ENCODE measurements at regions not wholly inside any gene's neighbourhood (a gene's known extent, or its start where the extent isn't known, plus 50 kb on each side); places are given as distances from the start of the nearest gene placed in this dataset.

- TF ChIP-seq, protein P1, sequence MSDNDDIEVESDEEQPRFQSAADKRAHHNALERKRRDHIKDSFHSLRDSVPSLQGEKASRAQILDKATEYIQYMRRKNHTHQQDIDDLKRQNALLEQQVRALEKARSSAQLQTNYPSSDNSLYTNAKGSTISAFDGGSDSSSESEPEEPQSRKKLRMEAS (IDR thresholded peaks at IDR 0.05; ENCODE audit: low read depth, low read length) = no peak
- TF ChIP-seq MYC (IDR thresholded peaks at IDR 0.05; ENCODE audit: low read depth, low read length) = no peak
- TF ChIP-seq, protein P2, sequence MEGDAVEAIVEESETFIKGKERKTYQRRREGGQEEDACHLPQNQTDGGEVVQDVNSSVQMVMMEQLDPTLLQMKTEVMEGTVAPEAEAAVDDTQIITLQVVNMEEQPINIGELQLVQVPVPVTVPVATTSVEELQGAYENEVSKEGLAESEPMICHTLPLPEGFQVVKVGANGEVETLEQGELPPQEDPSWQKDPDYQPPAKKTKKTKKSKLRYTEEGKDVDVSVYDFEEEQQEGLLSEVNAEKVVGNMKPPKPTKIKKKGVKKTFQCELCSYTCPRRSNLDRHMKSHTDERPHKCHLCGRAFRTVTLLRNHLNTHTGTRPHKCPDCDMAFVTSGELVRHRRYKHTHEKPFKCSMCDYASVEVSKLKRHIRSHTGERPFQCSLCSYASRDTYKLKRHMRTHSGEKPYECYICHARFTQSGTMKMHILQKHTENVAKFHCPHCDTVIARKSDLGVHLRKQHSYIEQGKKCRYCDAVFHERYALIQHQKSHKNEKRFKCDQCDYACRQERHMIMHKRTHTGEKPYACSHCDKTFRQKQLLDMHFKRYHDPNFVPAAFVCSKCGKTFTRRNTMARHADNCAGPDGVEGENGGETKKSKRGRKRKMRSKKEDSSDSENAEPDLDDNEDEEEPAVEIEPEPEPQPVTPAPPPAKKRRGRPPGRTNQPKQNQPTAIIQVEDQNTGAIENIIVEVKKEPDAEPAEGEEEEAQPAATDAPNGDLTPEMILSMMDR (IDR thresholded peaks at IDR 0.05; ENCODE audit: low read depth, low read length) = no peak
- no peak for TF ChIP-seq POLR2A (IDR thresholded peaks at IDR 0.05; ENCODE audit: extremely low read depth, insufficient read length)
- no peak overlapping the region for H3K4me3 ChIP-seq (ENCODE audit: low read depth, low read length)
- no peak for DNase-seq (ENCODE audit: low read depth)
Observed at GRCh38 chr15:85891470-85891869, 96.7 kb upstream of the KLHL25 start.

DNA sequence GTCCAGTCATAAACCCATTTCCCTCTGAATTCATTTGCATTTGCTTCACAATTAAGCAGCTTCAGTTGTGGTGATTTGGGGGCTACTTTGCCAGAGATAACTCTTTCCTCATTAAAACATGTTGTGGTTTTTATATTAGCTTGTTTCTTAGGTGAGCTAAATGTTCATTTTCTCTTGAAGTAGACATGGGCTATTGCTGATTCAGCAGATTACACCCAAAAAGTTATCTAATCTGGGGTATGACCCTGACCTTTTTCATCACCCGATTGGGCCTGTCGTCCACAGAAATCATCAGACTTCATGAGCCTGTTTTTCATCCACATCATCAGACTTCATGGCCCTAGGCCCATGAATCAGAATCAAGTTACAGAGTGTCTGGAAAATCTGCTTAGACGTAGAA is 97.5 kb upstream of the KLHL25 start:
- DNase-seq (ENCODE audit: low read depth) = no peak
- no peak overlapping the region for H3K4me3 ChIP-seq (ENCODE audit: low read depth, low read length)
- TF ChIP-seq, protein P2 (IDR thresholded peaks at IDR 0.05; ENCODE audit: low read depth, low read length) = no peak
- no peak for TF ChIP-seq MYC (IDR thresholded peaks at IDR 0.05; ENCODE audit: low read depth, low read length)
- TF ChIP-seq POLR2A (IDR thresholded peaks at IDR 0.05; ENCODE audit: extremely low read depth, insufficient read length) = no peak
- TF ChIP-seq, protein P1 (IDR thresholded peaks at IDR 0.05; ENCODE audit: low read depth, low read length) = no peak

- peak; percentile 33 for DNase-seq (ENCODE audit: low read depth)
- H3K4me3 ChIP-seq (ENCODE audit: low read depth, low read length) = no peak overlapping the region
- TF ChIP-seq MYC (IDR thresholded peaks at IDR 0.05; ENCODE audit: low read depth, low read length) (no peak), POLR2A (IDR thresholded peaks at IDR 0.05; ENCODE audit: extremely low read depth, insufficient read length) (no peak)
- TF ChIP-seq, protein P2 (IDR thresholded peaks at IDR 0.05; ENCODE audit: low read depth, low read length) = no peak
- TF ChIP-seq, protein P1 (IDR thresholded peaks at IDR 0.05; ENCODE audit: low read depth, low read length) = no peak
Observed at GRCh38 chr15:85897207-85897894, 102.6 kb upstream of the KLHL25 start.

DNA sequence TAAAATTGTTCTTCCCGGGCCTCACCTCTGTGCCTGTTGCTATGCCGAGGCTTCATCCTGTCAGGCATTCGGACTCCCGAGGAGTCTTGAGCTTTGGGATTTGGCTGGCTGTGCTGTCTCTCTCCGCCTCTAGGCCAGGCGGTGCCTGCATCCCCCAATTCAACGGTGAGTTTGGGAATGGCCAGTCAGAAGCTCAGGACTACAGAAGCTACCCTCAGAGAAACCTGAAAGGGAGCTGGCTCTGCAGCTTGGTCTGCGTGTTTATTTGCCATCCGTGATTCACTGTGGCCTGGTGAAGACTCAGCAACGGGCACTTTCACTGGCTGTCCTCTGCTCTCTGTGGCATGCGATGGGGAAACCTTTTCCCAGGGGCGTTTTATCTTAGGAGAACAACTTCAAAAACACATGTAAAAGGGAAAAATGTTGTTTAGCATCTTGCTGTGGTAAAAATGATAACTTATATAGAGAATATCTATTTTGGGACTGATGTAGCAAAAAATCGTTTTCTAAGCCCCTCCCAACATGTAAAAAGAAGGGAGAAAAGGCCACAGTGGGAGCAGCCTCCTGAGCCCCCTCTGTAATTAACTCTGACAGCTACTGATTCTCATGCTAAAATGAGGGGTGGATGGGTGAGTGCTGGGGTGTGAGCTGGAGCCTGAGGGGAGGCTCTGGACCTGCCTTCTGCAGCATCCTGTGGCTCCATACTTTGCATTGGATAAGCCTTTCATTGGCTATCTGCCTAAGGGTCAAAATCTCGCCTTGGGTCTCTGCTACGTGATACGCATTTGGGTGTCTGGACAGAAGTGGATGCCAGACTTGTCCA is 103.4 kb upstream of the KLHL25 start:
- TF ChIP-seq POLR2A (IDR thresholded peaks at IDR 0.05; ENCODE audit: extremely low read depth, insufficient read length) = no peak
- no peak for TF ChIP-seq MYC (IDR thresholded peaks at IDR 0.05; ENCODE audit: low read depth, low read length)
- TF ChIP-seq, protein P2 (IDR thresholded peaks at IDR 0.05; ENCODE audit: low read depth, low read length) = no peak
- TF ChIP-seq, protein P1 (IDR thresholded peaks at IDR 0.05; ENCODE audit: low read depth, low read length) = no peak
- DNase-seq (ENCODE audit: low read depth) = no peak
- no peak overlapping the region for H3K4me3 ChIP-seq (ENCODE audit: low read depth, low read length)

DNA sequence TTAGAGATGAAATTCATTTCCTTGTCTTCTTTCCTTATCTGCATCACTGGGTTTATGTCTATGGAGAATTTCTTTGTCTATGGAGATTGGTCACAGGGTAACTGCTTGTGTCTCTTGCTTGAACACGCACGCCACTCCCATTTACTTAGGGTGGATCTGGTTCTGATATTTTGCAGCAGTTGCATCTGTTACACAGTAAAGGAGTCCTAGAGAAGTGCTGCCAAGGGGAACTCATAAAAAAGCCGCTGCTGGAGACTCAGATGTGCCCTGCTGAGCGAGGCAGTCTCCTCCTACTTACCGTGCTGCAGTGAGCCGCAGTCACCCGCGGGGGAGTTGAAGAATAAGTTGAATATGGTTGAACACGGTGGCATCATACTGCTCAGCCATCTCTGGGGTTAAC is 105.2 kb upstream of the KLHL25 start:
- peak; percentile 54 for DNase-seq (ENCODE audit: low read depth)
- H3K4me3 ChIP-seq (ENCODE audit: low read depth, low read length) = no peak overlapping the region
- TF ChIP-seq POLR2A (IDR thresholded peaks at IDR 0.05; ENCODE audit: extremely low read depth, insufficient read length) = no peak
- TF ChIP-seq, protein P1 (IDR thresholded peaks at IDR 0.05; ENCODE audit: low read depth, low read length) = no peak
- TF ChIP-seq MYC (IDR thresholded peaks at IDR 0.05; ENCODE audit: low read depth, low read length) = no peak
- TF ChIP-seq, protein P2 (IDR thresholded peaks at IDR 0.05; ENCODE audit: low read depth, low read length) = no peak
